Ishikawa (cell line): ENCODE measurements at regions not wholly inside any gene's neighbourhood (a gene's known extent, or its start where the extent isn't known, plus 50 kb on each side); places are given as distances from the start of the nearest gene placed in this dataset.

Experiments
- CEBPB ChIP-seq: IDR thresholded peaks from 2 replicates; pipeline ENCODE4 v1.6.1; 2012
- CREB1 ChIP-seq: IDR thresholded peaks from 2 replicates; pipeline ENCODE4 v1.6.1; 2012; ENCODE audit warnings: low read depth
- EGR1 ChIP-seq: IDR thresholded peaks from 2 replicates; pipeline ENCODE4 v1.6.1; 2012
- EP300 ChIP-seq: IDR thresholded peaks from 2 replicates; pipeline ENCODE4 v1.6.1; 2012; ENCODE audit warnings: borderline replicate concordance
- FOXM1 ChIP-seq: IDR thresholded peaks from 2 replicates; pipeline ENCODE4 v1.6.1; 2012; ENCODE audit warnings: low read depth, borderline replicate concordance
- MAX ChIP-seq: IDR thresholded peaks from 2 replicates; pipeline ENCODE4 v1.6.1; 2012
- NFIC ChIP-seq: IDR thresholded peaks from 2 replicates; pipeline ENCODE4 v1.6.1; 2012
- RAD21 ChIP-seq: IDR thresholded peaks from 2 replicates; pipeline ENCODE4 v1.6.1; 2012; ENCODE audit warnings: low read depth
- REST ChIP-seq: IDR thresholded peaks from 2 replicates; pipeline ENCODE4 v1.6.1; 2012; ENCODE audit warnings: low read depth, mild to moderate bottlenecking
- TAF1 ChIP-seq: IDR thresholded peaks from 2 replicates; pipeline ENCODE4 v1.6.1; 2012; ENCODE audit warnings: low read depth, mild to moderate bottlenecking
- TCF12 ChIP-seq: IDR thresholded peaks from 2 replicates; pipeline ENCODE4 v1.6.1; 2012; ENCODE audit warnings: low read depth
- TEAD4 ChIP-seq: IDR thresholded peaks from 2 replicates; pipeline ENCODE4 v1.6.1; 2012
- USF1 ChIP-seq: IDR thresholded peaks from 2 replicates; pipeline ENCODE4 v1.6.1; 2012
- YY1 ChIP-seq: IDR thresholded peaks from 2 replicates; pipeline ENCODE4 v1.6.1; 2012; ENCODE audit warnings: low read depth
- ZBTB7A ChIP-seq: IDR thresholded peaks from 2 replicates; pipeline ENCODE4 v1.6.1; 2012; ENCODE audit warnings: low read depth

- no peak for TF ChIP-seq YY1
- no peak for TF ChIP-seq NFIC
- TF ChIP-seq CEBPB: no peak
- no peak for TF ChIP-seq EP300
- TF ChIP-seq TEAD4: no peak
- no peak for TF ChIP-seq CREB1
- no peak for TF ChIP-seq TAF1
- TF ChIP-seq USF1: no peak
- no peak for TF ChIP-seq EGR1
- no peak for TF ChIP-seq REST
- no peak for TF ChIP-seq RAD21
- no peak for TF ChIP-seq TCF12
- TF ChIP-seq MAX: no peak
- TF ChIP-seq ZBTB7A: no peak
Observed at GRCh38 chr3:104941785-104942184, 424.9 kb upstream of the ALCAM start.

DNA sequence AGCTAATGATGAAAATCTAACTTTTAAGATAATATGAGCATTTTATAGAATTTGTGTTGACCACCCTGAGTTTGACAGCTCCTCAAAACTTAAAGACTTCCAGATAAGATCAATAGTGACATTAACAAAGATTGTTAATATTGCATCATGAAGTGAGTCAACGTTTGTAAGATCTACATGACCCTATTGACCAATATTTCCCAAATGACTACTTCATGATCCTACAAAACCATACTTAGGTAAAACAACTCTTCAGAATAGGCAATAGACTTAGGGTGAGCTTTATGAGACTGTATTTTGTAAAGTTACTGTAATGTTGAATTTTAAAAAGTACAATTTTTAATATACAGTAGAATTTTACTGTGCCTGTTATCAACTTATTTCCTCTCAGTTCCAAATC is 422.7 kb upstream of the ALCAM start:
- TF ChIP-seq CREB1 (no peak), MAX (no peak)

GRCh38 chr3:104947943-104948342 is 418.8 kb upstream of the ALCAM start:
- TF ChIP-seq EP300 (no peak), FOXM1 (no peak), CEBPB (no peak), ZBTB7A (no peak), TCF12 (no peak), TAF1 (no peak), USF1 (no peak)

DNA sequence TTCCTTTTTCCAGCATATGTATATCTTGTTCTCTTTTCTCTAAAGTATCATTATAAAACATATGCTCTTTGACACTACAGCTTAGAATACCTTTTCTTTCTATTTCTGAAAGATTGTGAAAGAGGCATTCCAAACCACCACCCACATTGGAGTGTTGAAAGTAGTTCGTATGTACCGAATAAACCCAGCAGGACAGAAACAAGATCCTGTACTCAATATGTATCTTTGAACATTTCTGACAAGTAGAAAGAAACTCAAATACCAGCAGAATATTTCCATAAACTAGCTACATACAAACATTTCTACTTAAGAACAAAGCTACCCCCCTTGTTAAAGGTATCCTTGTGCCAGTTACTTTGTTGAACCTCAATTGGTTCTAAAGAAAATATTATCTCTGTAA is 415.3 kb upstream of the ALCAM start:
- TF ChIP-seq EGR1 (no peak), NFIC (no peak), EP300 (no peak)

DNA sequence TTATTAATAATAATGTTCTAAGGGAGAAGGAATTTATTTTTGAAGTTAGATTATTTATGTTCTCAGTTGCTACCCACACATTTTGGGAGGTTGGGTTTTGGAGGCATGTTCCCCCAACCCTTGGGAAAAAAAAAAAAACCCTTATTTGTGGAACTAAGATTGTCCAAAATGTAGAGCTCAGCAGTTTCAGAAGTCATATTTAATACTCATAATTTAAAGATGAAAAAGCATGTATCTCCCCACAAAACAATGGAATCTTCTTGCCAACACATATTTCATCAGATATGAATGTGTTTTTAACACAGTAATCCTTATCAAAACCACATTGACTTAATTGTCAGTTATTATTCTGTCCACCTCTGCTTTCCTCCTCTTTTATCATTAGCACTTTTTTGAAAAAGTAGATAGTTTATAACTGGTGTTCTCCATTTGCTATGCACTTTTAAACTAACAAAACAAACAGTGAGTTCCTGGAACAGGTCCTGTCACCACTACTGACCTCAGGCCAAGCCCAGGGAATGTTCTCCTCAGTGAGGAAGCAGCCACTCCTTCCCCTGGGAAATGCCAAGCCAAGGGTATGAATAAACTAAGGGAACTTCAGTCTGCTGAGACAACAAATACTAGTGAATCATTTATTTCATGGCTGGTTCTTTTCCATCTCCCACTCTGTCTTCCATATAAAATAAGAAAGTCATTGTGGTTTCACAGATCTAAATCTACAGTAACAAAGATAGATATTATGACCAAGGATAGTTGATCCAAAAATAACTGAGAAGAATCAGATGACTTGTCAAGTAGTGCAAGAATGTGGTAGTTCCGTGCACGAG is 414.4 kb upstream of the ALCAM start:
- no peak for TF ChIP-seq NFIC
- no peak for TF ChIP-seq EGR1
- TF ChIP-seq CREB1: no peak
- no peak for TF ChIP-seq MAX
- TF ChIP-seq FOXM1: no peak

- TF ChIP-seq CREB1 (no peak), NFIC (no peak), TAF1 (no peak), FOXM1 (no peak), EP300 (no peak), YY1 (no peak), ZBTB7A (no peak), TCF12 (no peak), REST (no peak), TEAD4 (no peak), EGR1 (no peak), MAX (no peak), CEBPB (no peak), RAD21 (no peak), USF1 (no peak)
Observed at GRCh38 chr3:104956620-104957345, 409.9 kb upstream of the ALCAM start.
